ENCODE measurements at regions not wholly inside any gene's neighbourhood (a gene's known extent, or its start where the extent isn't known, plus 50 kb on each side); places are given as distances from the start of the nearest gene placed in this dataset.

DNA sequence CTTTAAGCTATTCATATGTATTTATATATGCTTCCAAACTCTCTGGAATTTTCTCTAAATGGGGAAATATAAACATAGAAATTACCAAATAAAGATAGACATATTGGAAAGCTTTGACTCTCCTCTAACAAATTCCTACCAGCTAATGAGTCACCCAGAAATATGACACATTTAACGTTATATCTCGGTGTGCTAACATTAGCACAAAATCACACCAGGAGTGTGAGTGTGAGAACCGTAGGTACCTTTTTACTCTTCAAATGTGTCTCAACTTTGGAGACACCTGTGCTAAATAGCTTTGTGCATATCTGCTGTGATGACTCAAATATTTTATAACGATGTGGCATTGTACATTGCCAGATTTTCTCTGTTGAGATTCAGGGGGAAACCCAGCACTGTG is 714.4 kb downstream of the METTL15 start:
- TF ChIP-seq, protein P1, sequence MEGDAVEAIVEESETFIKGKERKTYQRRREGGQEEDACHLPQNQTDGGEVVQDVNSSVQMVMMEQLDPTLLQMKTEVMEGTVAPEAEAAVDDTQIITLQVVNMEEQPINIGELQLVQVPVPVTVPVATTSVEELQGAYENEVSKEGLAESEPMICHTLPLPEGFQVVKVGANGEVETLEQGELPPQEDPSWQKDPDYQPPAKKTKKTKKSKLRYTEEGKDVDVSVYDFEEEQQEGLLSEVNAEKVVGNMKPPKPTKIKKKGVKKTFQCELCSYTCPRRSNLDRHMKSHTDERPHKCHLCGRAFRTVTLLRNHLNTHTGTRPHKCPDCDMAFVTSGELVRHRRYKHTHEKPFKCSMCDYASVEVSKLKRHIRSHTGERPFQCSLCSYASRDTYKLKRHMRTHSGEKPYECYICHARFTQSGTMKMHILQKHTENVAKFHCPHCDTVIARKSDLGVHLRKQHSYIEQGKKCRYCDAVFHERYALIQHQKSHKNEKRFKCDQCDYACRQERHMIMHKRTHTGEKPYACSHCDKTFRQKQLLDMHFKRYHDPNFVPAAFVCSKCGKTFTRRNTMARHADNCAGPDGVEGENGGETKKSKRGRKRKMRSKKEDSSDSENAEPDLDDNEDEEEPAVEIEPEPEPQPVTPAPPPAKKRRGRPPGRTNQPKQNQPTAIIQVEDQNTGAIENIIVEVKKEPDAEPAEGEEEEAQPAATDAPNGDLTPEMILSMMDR (IDR thresholded peaks at IDR 0.05; ENCODE audit: insufficient read depth, low read depth, low read length): no peak
- TF ChIP-seq EZH2 (IDR thresholded peaks at IDR 0.05; ENCODE audit: insufficient read depth, low read length): no peak
